Mammary epithelial cell (primary cell): ENCODE measurements at regions not wholly inside any gene's neighbourhood (a gene's known extent, or its start where the extent isn't known, plus 50 kb on each side); places are given as distances from the start of the nearest gene placed in this dataset.

Source experiments
- CTCF ChIP-seq, 2 donors: IDR thresholded peaks in 1 of 2; conservative IDR thresholded peaks in 1 of 2; 2 replicates each; pipeline ENCODE4 v1.5.1; 2011 to 2012; ENCODE audit warnings: inconsistent platforms in 2 of 2, low read length in 2 of 2, mild to moderate bottlenecking in 2 of 2, control low read depth in 1 of 2, low read depth in 1 of 2; ENCODE audit not compliant: insufficient read depth in 1 of 2; ENCODE audit errors: extremely low read depth in 1 of 2
- EZH2 ChIP-seq: IDR thresholded peaks from 2 replicates; pipeline ENCODE4 v1.6.1; 2012; ENCODE audit warnings: low read length, inconsistent platforms, borderline replicate concordance

DNA sequence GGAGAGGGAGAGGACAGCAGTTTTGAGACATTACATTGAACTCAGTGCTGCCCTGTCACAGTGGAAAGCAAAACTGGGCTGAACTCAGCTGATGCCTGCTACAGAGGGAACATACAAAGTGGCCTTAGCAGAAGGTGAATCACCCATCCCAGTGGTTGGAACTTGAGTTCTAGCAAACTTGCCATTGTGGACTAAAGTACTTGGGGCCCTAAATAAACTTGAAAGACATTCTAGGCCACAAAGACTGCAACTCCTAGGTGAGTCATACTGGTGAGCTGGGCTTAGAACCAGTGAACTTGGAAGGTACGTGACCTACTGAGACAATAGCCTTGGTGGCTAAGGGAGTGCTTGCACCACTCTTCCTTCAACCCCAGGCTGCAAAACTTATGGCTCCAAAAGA lies 155.7 kb upstream of the RIOK2 start:
- TF ChIP-seq CTCF (conservative IDR thresholded peaks at IDR 0.05 in 1 of 2, IDR thresholded peaks at IDR 0.05 in 1 of 2; ENCODE audit: extremely low read depth in 1 of 2, insufficient read depth in 1 of 2, low read depth in 1 of 2, low read length in 2 of 2) (no peak), EZH2 (no peak)
